GM12872 (cell line): ENCODE measurements at regions not wholly inside any gene's neighbourhood (a gene's known extent, or its start where the extent isn't known, plus 50 kb on each side); places are given as distances from the start of the nearest gene placed in this dataset.

ENCODE experiments used
- TF ChIP-seq, protein P1 (sequence below): IDR thresholded peaks from 3 replicates; pipeline ENCODE4 v1.5.1; 2011; ENCODE audit warnings: low read depth, mild to moderate bottlenecking, low read length, moderate library complexity; ENCODE audit not compliant: insufficient read depth

DNA sequence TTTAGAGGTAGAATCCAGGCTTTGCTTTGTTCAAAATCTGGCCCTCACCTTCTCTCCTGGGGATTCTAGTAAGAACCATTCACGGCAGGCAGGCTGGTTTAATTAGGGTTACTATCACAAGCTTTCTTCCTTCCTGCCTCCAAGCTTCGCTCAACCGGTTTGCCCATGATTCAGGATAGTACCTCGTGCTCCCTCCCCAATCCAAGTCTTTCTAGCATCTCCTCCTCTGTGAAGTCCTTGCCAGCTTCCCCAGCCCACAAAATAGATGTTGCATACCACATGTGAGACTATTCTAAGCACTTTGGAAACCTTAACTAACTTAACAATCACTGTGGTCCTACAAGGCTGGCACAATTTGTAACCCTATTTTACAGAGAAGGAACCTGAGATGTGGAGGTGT is 135.1 kb downstream of the SOCS6 start:
- TF ChIP-seq, protein P1, sequence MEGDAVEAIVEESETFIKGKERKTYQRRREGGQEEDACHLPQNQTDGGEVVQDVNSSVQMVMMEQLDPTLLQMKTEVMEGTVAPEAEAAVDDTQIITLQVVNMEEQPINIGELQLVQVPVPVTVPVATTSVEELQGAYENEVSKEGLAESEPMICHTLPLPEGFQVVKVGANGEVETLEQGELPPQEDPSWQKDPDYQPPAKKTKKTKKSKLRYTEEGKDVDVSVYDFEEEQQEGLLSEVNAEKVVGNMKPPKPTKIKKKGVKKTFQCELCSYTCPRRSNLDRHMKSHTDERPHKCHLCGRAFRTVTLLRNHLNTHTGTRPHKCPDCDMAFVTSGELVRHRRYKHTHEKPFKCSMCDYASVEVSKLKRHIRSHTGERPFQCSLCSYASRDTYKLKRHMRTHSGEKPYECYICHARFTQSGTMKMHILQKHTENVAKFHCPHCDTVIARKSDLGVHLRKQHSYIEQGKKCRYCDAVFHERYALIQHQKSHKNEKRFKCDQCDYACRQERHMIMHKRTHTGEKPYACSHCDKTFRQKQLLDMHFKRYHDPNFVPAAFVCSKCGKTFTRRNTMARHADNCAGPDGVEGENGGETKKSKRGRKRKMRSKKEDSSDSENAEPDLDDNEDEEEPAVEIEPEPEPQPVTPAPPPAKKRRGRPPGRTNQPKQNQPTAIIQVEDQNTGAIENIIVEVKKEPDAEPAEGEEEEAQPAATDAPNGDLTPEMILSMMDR, result no peak

- TF ChIP-seq, protein P1, result no peak
These were observed 134.3 kb downstream of the SOCS6 start for GRCh38 chr18:70423120-70423519.

GRCh38 chr18:70422391-70422965 is 133.6 kb downstream of the SOCS6 start:
- TF ChIP-seq, protein P1, result no peak

DNA sequence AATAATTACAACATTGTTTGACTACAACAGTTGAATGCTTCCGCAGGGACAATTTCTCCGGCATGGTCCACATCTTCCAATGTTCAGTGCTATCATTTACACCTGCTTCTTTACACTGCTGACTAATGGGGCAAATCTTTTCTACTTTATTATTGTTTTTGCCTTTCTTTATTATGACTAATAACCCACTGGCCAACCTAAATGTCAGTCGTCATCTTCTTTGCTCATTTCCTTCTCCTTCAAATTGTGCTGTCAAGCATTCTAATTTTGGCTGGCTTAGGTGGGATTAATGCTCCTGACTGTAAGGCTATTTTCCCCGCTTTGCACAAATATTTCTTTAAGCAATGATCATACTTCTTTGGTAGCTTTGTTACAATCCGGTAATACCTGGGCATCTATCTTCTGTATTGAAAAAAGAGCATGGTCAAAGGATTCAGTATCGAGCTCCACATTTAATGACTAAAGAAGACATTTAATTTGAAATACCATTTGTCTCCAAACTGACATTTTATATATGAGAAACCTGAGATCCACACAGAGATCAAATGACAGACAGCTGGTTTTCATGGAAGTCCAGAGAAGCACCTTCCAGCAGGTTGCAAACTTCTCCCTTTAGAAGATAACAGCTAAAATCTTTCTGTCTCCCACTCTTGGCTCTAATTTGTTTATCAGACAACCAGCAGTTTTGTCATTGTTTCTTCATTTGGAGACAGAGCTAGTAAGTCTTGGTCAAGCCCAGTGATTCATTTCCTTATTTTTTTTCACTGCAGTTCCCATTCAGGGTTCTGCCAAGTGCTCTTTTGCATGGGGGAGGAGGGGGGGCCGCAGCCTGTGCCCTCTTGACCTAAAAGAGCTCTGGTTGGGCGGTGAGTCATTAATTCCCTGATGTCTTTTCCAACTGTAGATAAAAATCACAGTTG is 132.9 kb downstream of the SOCS6 start:
- TF ChIP-seq, protein P1, result no peak

DNA sequence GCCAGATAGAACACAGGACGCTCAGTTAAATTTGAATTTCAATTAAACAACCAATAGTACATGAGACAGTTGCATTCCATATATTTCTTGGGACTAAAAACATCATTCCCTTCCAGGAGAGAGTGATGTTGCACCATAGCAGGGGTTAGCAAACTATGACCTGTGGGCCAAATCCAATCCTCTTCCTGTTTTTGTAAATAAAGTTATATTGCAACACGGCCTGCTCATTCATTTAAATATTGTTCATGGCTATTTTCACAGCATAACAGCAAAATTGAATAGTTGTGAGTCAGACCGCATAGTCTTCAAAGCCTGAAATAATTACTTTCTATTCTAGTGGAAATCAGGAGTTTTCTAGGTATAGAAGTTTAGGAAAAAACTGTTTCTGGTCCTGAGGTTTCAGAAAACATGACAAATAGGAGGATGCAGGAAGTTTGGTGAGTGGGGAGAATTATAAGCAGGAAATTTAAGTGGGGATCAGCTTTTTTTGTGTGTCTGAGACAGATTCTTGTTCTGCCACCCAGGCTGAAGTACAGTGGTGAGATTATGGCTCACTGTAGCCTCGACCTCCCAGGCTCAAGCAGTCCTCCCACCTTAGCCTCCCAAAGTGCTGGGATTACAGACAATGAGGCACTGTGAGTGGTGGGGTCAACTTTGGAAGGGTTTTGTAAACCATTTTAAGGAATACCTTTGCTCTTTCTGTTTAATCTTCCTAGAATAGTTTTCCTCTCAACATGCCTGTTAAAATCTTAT is 131.5 kb downstream of the SOCS6 start:
- TF ChIP-seq, protein P1, result no peak

DNA sequence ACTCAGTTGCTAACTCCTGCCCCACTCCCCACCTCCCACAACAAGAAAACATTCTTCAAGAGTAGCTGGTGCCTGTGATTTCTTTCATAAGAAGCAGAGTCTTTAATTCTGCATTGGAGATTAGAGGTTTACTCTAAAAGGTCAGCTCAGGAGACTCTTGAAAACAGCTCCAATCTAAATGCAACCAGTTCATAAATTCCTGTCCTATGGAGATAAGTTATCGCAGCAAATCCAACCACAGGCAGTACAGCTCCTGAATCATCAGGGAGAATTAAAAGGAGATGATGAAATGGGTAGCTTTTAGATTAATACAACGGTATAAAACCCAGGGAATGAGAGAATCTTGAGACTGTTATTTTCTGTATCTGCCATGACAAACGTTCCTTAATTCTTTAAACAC is 130.7 kb downstream of the SOCS6 start:
- TF ChIP-seq, protein P1, result no peak
